ENCODE measurements at regions not wholly inside any gene's neighbourhood (a gene's known extent, or its start where the extent isn't known, plus 50 kb on each side); places are given as distances from the start of the nearest gene placed in this dataset.
"Not testable (repeated sequence)": the region's sequence is repeated elsewhere in the genome, so short reads cannot be mapped to it uniquely, and the experiment has no call there.

- peak in 9 of 56 donors; percentile 7 to 40 (median 14) for DNase-seq
Measured at GRCh38 chr5:17364987-17365810, 132.8 kb upstream of the TAF11L2 start.

DNA sequence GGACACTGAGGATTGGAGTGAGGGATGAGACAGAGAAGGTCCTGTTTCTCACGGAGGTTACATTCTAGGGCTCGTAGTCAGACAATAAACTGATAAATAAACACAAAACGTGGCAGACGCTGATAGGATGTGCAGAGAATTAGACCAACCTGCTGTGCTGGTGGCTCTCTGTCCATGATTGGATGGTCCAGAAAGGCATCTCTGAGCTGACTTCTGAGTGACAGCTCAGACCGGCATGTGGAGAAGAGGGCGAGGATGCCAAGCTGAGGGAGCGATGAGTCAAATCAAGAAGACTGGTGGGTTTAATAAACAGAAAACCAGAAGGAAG lies 132.3 kb upstream of the TAF11L2 start:
- peak in 14 of 56 donors; percentile 4 to 58 (median 20) for DNase-seq

DNA sequence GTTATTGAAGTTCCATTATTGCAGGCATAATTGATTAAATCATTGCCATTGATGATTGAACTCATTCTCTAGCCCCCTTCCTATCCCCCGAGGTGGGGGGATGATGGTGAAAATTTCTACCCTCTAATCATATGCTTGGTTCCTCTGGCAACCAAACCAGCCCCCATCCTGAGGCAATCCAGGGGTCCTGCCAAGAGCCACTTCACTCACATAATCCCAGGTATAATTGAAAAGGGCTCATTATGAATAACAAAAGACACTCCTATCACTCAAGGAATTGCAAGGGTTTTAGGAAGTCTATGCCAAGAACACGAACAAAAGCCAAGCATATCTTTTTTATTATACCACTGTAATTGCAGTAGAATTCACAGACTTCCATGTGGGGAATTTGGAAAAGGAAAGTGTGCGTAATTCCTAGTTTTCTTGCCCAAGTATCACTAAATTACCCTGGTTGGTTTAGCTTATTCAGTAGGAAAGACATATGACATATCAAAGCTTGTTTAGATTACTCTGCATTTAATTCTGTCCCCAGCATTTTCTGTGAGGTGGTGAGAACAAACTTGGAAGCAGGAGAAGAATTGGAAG lies 130.7 kb upstream of the TAF11L2 start:
- no peak for DNase-seq

DNA sequence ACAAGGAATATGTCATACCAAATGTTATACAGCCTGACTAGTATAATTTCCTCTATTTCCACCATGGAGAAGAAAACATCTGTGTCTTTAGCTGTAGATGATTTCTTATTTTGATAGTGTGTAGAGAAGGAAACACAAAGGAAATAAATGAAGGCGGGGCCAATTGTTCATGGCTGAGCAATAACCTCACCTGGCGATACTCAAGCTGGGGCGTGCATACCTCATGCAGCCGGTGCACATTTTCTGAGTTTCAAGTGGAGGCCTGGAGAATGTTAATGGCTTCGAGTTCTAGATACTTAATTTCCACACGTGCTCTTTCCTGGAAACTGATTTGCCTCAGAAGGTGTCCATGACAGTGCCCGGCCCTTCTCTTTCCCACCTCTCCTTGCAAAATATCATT lies 127.4 kb upstream of the TAF11L2 start:
- no peak for DNase-seq

DNA sequence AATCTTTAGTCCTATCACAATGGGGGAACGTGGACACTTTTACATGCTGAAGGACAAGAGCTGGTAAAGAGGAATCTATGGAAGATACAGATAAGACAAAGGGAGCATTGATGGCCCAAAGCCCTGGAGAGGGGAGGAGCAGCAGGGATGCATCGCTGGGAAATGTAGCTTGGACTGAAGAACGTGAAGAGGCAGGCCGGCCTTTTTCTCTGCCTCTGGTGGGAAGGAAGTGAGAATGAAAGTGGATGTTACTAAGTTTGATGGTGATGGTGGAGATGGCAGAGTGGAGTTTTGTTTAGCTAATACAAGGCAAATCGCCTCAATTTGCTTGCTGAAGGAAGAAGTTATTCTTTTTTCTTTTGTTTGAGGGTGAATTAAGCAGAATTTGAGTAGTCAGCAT lies 124.6 kb upstream of the TAF11L2 start:
- no peak for DNase-seq

DNA sequence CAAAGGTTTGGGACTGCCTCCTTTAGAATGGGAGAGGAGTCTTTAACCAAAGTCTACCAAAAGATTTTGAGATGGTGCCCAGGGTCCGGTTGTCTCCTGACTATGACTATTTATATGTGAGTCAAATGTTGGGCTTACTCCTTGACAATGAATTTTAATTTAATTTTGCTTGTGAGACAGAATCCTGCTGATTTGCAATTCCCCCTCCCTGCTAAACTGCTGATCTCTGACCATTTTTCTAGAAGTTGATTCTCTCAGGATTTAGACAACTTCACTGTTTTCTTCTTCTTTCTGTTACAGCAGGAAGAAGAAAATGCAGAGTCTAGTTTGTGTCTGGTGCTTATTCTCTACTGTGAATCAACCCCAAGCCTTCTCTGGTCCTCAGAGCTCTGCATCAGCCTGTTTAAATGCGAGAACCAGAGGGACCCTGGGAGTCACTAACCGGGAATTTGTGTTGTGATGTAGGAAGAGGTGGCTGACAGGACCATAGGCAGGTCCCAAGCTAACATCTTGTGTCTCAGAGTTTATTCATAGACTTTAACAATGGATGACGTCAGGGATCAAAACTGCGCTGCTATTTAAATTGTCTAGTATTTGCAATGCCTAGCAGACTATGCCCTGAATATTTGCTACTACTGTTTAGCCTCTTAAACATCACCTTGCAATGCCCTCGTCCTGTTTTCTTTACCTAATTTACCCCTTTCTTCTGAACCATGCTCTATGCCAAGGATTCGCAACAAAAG lies 124.0 kb upstream of the TAF11L2 start:
- DNase-seq = no peak

GRCh38 chr5:17374973-17375742 lies 122.9 kb upstream of the TAF11L2 start:
- no peak for DNase-seq

DNA sequence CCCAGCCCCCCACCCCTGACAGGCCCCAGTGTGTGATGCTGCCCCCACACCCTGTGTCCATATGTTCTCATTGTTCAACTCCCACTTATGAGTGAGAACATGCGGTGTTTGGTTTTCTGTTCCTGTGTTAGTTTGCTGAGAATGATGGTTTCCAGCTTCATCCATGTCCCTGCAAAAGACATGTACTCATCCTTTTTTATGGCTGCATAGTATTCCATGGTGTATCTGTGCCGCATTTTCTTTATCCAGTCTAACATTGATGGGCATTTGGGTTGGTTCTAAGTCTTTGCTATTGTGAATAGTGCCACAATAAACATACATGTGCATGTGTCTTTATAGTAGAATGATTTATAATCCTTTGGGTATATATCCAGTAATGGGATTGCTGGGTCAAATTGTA lies 122.1 kb upstream of the TAF11L2 start:
- not testable (repeated sequence) for DNase-seq

GRCh38 chr5:17378346-17378997 lies 119.6 kb upstream of the TAF11L2 start:
- DNase-seq = no peak

DNA sequence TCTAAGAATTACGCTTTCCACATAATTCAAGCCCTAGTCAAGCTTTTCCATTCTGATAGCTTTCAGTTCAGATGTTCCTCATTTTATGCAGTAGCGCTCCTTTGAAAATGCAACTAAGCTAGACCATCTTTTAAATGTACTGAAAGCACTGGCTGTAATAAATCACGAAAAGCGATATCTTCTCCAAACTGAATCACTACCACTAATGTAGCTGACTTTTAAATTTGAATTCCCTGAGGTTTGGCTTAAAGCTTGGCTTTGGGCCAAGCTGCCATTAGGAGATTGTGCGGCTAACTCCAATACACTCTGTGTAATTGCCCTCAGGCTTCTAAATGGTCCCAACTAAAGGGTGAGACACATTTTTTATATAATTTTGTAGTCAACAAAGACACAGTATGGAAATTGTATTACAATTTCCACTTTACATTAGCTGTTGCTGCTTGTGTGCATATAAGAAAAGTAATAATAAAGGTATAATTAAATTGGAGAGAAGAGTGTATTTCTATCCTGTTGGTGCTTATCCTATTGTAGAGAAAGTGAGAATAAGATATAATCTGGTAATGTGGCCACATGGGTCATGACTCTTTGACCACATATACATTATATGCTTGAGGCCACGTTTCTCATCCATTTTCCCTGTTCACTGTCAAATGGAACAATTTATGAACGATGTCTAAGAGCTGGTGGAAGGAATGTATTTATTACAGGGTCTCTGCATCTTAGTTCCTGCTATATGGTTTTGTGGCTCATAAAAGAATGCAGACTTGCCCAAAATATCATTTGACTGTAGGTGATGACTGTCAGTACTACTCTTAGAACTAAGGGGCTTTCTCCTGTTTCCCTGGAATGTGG lies 118.7 kb upstream of the TAF11L2 start:
- DNase-seq = no peak

GRCh38 chr5:17381932-17382331 lies 116.1 kb upstream of the TAF11L2 start:
- DNase-seq = peak in 9 of 56 donors; percentile 6 to 53 (median 13)

DNA sequence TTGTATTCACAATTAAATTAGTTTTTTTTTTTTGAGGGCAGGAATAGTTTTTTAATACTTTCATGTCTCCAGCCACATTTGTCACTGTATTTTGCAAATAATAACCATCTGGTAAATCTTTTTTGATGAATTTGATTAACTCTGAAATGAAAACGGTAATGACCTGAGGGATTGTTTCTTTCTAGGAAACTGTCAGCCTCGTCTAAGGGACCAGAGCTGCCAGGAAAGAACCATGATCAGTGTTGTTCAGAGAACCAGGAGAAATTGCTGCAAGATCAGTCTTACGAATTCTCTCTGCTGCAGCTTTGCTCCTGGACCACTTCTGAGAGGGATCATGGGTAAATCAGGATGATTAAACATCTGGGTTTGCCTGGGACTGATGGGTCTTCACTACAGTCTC lies 114.5 kb upstream of the TAF11L2 start:
- DNase-seq = no peak

- peak in 2 of 56 donors; percentile 16 to 40 for DNase-seq
Measured at GRCh38 chr5:17384181-17384580, 113.8 kb upstream of the TAF11L2 start.

GRCh38 chr5:17388717-17389116 lies 109.3 kb upstream of the TAF11L2 start:
- no peak for DNase-seq

DNA sequence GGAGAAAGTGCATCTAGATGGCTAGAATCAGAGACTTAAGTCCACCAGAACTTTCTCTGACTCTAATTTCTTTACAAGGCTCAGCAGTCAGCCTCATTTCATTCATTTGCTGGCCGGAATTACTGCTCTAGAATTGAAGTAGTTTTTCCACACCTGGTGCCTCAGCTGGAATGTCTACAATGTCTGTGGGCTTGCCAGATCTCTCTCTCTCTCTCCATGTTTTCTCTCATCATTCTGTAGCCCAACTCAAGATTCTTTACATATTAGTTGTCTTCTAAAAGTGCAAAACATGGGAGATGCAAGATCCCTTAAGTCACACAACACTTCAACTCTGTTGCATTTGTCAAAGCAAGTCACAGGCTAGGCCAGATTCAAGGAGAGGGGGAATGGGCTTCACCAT lies 103.9 kb upstream of the TAF11L2 start:
- DNase-seq = no peak

DNA sequence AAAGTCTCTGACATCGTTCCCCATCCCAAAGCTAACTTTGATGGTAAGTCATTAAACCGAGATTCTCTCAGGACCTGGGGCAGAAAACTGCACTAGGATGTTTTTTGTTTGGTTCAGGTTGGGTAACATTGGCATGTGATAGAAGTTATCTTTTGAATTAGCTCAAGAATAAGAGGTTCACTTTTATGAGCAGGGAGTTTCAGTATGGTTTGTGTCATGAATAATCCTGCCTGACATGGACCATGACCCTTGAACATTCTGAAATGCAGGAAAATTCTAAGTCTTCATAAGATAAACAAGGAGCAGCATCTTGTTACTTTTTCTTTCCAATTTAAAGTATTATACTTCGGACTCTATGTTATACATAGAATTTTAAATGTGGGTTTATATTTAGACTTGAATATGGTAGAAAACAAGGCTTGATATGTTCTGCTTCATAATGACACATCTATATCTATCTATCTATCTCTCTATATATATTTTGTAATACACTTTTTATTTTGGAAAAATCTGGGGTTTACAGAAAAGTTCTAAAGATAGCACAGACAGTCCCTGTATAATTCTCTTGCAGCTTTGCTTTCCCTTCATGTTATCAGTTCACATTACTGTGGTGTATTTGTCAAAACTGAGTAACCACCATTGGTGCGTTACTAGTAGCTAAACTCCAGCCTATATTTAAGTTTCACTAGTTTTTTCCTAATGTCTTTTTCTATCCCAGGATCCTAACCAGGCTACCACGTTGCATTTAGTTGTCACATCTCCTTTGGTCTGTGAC lies 102.7 kb upstream of the TAF11L2 start:
- DNase-seq = no peak

- DNase-seq = no peak
Measured at GRCh38 chr5:17396247-17396646, 101.8 kb upstream of the TAF11L2 start.

DNA sequence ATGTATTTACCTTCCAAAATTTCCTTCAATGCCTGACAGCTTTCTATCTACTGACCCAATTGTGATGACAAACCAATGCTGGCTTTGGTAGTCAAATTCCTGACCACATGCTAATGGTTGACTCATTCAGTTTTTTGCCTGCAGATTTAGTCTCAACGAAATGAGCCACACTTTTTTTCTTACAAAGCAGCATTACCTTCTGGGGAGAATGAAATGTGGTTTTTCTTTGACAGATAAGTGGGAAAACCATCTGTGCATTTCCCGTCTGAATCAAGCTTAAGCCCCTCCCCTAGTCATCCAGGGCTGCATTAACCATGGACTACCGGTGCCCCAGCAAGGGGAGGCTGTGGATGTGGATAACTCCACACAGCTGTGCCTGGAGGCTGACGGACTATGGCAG lies 99.6 kb upstream of the TAF11L2 start:
- no peak for DNase-seq
